ENCODE measurements at regions not wholly inside any gene's neighbourhood (a gene's known extent, or its start where the extent isn't known, plus 50 kb on each side); places are given as distances from the start of the nearest gene placed in this dataset.

DNA sequence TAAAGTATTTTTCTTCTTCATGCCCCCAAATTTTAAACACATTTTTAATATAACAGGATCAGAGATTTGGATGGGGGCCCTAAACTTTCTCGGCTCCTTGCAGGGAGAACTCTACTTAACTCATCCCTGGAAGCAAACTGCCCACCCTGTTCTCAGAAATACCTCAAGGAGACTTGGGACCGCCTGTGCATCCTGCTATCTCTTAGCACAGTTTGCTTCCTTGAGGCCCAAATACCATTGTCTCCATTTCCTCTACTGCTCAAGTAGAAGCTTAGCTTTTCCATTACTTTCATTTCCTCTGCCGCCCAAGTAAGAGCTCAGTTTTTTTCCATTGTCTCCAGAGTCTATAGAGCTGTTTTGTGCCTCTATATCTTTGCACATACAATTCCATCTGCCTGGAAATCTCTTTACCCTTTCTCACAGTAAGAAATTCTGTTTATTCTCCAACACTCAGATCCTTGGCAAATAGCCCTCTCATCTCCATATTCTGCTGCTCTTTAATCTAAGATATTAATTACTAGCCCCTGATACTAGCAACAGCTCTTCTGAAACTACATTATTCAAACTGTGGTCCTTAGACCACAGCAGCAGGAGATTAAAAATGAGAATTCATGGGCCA is 137.8 kb downstream of the CEMIP2 start:
- TF ChIP-seq, protein P1, sequence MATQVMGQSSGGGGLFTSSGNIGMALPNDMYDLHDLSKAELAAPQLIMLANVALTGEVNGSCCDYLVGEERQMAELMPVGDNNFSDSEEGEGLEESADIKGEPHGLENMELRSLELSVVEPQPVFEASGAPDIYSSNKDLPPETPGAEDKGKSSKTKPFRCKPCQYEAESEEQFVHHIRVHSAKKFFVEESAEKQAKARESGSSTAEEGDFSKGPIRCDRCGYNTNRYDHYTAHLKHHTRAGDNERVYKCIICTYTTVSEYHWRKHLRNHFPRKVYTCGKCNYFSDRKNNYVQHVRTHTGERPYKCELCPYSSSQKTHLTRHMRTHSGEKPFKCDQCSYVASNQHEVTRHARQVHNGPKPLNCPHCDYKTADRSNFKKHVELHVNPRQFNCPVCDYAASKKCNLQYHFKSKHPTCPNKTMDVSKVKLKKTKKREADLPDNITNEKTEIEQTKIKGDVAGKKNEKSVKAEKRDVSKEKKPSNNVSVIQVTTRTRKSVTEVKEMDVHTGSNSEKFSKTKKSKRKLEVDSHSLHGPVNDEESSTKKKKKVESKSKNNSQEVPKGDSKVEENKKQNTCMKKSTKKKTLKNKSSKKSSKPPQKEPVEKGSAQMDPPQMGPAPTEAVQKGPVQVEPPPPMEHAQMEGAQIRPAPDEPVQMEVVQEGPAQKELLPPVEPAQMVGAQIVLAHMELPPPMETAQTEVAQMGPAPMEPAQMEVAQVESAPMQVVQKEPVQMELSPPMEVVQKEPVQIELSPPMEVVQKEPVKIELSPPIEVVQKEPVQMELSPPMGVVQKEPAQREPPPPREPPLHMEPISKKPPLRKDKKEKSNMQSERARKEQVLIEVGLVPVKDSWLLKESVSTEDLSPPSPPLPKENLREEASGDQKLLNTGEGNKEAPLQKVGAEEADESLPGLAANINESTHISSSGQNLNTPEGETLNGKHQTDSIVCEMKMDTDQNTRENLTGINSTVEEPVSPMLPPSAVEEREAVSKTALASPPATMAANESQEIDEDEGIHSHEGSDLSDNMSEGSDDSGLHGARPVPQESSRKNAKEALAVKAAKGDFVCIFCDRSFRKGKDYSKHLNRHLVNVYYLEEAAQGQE (IDR thresholded peaks at IDR 0.05; ENCODE audit: low read depth), result no peak
- TF ChIP-seq RAD21 (IDR thresholded peaks at IDR 0.05; ENCODE audit: low read depth) (no peak), FOXM1 (IDR thresholded peaks at IDR 0.05; ENCODE audit: borderline replicate concordance, low read depth) (no peak), ZBTB7A (IDR thresholded peaks at IDR 0.05; ENCODE audit: low read depth) (no peak), TEAD4 (IDR thresholded peaks at IDR 0.05) (no peak)

All from Ishikawa (cell line).